Peyer's patch (tissue), 4 donors: ENCODE measurements at regions not wholly inside any gene's neighbourhood (a gene's known extent, or its start where the extent isn't known, plus 50 kb on each side); places are given as distances from the start of the nearest gene placed in this dataset.

ENCODE experiments used
- CTCF ChIP-seq, 6 experiments: fragments of 450-650 bp in 4 of 6; fragments of 200-600 bp in 2 of 6; sonication (generic) in 1 of 6; IDR thresholded peaks; one replicate each; pipeline ENCODE4 v1.5.1; 2017 to 2019; ENCODE audit warnings: antibody characterized with exemption in 6 of 6, mild to moderate bottlenecking in 3 of 6, moderate library complexity in 1 of 6
- POLR2A ChIP-seq, 2 donors: fragments of 450-650 bp; IDR thresholded peaks; one replicate each; pipeline ENCODE4 v1.5.1; 2017; ENCODE audit warnings: antibody characterized with exemption in 2 of 2, mild to moderate bottlenecking in 2 of 2, moderate library complexity in 2 of 2

- TF ChIP-seq CTCF (IDR thresholded peaks at IDR 0.05) (no peak), POLR2A (IDR thresholded peaks at IDR 0.05) (no peak)
Observed at GRCh38 chr13:62324842-62325241, 909.2 kb upstream of the PCDH20 start.
